ENCODE measurements at regions not wholly inside any gene's neighbourhood (a gene's known extent, or its start where the extent isn't known, plus 50 kb on each side); places are given as distances from the start of the nearest gene placed in this dataset.
"Not testable (repeated sequence)": the region's sequence is repeated elsewhere in the genome, so short reads cannot be mapped to it uniquely, and the experiment has no call there.

- no peak for DNase-seq (ENCODE audit: low read depth in 2 of 2)
Measured at GRCh38 chr18:11511434-11512095, 97.8 kb upstream of the SLC35G4 start.

- DNase-seq (ENCODE audit: low read depth in 2 of 2): no peak
Measured at GRCh38 chr18:11506856-11507255, 102.5 kb upstream of the SLC35G4 start.

- DNase-seq (ENCODE audit: low read depth in 2 of 2): no peak
Measured at GRCh38 chr18:11505993-11506392, 103.4 kb upstream of the SLC35G4 start.

- DNase-seq (ENCODE audit: low read depth in 2 of 2): no peak
Measured at GRCh38 chr18:11504962-11505361, 104.4 kb upstream of the SLC35G4 start.

- no peak for DNase-seq (ENCODE audit: low read depth in 2 of 2)
Measured at GRCh38 chr18:11502368-11502767, 107.0 kb upstream of the SLC35G4 start.

GRCh38 chr18:11501352-11501751 lies 108.0 kb upstream of the SLC35G4 start:
- no peak for DNase-seq (ENCODE audit: low read depth in 2 of 2)

GRCh38 chr18:11500153-11501122 lies 109.0 kb upstream of the SLC35G4 start:
- DNase-seq (ENCODE audit: low read depth in 2 of 2): no peak

- DNase-seq (ENCODE audit: low read depth in 2 of 2): no peak
Measured at GRCh38 chr18:11498821-11499220, 110.6 kb upstream of the SLC35G4 start.

- DNase-seq (ENCODE audit: low read depth in 2 of 2): no peak
Measured at GRCh38 chr18:11497585-11497984, 111.8 kb upstream of the SLC35G4 start.

- no peak for DNase-seq (ENCODE audit: low read depth in 2 of 2)
Measured at GRCh38 chr18:11496526-11497172, 112.7 kb upstream of the SLC35G4 start.

GRCh38 chr18:11495441-11495840 lies 114.0 kb upstream of the SLC35G4 start:
- no peak for DNase-seq (ENCODE audit: low read depth in 2 of 2)

GRCh38 chr18:11494107-11494506 lies 115.3 kb upstream of the SLC35G4 start:
- no peak for DNase-seq (ENCODE audit: low read depth in 2 of 2)

- DNase-seq (ENCODE audit: low read depth in 2 of 2): no peak
Measured at GRCh38 chr18:11489266-11489899, 120.0 kb upstream of the SLC35G4 start.

GRCh38 chr18:11488175-11488574 lies 121.2 kb upstream of the SLC35G4 start:
- DNase-seq (ENCODE audit: low read depth in 2 of 2): no peak

- no peak for DNase-seq (ENCODE audit: low read depth in 2 of 2)
Measured at GRCh38 chr18:11487390-11487789, 122.0 kb upstream of the SLC35G4 start.

GRCh38 chr18:11482271-11482670 lies 127.1 kb upstream of the SLC35G4 start:
- no peak for DNase-seq (ENCODE audit: low read depth in 2 of 2)

- DNase-seq (ENCODE audit: low read depth in 2 of 2): no peak
Measured at GRCh38 chr18:11480692-11481091, 128.7 kb upstream of the SLC35G4 start.

GRCh38 chr18:11479031-11479430 lies 130.4 kb upstream of the SLC35G4 start:
- not testable (repeated sequence) for DNase-seq (ENCODE audit: low read depth in 2 of 2)

- no peak for DNase-seq (ENCODE audit: low read depth in 2 of 2)
Measured at GRCh38 chr18:11470941-11471340, 138.5 kb upstream of the SLC35G4 start.

GRCh38 chr18:11468617-11469016 lies 140.8 kb upstream of the SLC35G4 start:
- no peak for DNase-seq (ENCODE audit: low read depth in 2 of 2)

- DNase-seq (ENCODE audit: low read depth in 2 of 2): no peak
Measured at GRCh38 chr18:11468120-11468519, 141.3 kb upstream of the SLC35G4 start.

GRCh38 chr18:11467611-11468010 lies 141.8 kb upstream of the SLC35G4 start:
- no peak for DNase-seq (ENCODE audit: low read depth in 2 of 2)

All from stimulated activated CD8-positive, alpha-beta memory T cell treated with anti-CD3 and anti-CD28 coated beads, Interleukin-15, amount 100 ng/mL, for 48 hours (primary cell).